T-helper 1 cell (primary cell): ENCODE measurements at regions not wholly inside any gene's neighbourhood (a gene's known extent, or its start where the extent isn't known, plus 50 kb on each side); places are given as distances from the start of the nearest gene placed in this dataset.

ENCODE experiments used
- DNase-seq, 5 donors: peaks; one replicate each; pipeline ENCODE4 v3.0.0-alpha.2; 2012 to 2020

DNA sequence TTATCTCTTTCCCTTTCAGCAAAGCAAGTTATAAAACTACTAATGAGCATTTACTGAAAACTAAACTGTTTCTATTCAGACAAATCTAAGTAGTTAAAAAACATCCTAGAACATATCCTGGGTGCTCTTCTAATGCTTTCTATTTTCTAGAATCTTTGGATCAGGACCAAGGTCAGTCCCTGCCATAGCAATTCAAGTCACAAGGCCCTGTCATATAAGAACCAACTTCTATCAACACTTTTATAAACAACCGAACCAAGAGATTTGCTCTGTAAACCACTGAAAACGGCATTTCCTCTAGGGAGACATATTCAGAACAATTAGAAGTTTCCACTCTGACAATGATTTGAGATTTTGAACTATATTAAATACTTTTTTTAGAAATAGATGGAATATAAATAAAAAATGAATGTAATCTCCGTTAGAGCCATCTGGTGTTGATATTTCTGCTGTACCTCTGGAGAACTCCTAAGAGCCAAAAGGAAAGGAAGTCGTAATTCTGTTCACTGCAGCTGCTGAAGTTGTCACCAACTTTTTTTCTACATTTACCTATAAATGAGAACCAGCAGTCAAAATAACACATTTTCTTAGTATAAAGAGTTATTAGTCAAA is 51.4 kb upstream of the LGSN start:
- no peak for DNase-seq

DNA sequence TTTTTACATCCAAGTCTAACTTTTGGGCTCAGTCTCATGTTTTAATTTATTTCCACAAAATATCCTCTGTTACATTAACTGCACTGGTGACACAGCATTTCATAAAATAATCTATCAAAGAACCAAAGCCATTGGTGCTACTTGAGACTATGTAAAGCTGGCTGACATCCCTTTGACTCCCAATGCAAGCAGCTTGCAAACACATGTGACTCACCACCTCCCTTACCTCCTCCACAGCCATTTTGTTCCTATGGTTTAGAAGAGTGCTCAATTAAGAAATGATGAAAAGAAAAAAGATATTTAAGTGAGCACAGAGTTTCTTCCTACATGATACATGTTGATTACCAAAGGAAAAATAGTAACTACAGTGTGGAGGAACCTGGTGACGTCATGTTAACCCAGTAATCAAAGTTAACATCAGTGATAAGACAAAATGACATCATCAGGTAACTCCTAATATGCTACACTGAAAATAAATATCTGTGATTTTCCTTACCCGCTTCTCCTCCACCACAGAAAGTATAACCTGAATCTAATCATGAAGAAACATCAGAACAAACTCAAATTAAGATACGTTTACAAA is 53.3 kb upstream of the LGSN start:
- DNase-seq, result no peak

DNA sequence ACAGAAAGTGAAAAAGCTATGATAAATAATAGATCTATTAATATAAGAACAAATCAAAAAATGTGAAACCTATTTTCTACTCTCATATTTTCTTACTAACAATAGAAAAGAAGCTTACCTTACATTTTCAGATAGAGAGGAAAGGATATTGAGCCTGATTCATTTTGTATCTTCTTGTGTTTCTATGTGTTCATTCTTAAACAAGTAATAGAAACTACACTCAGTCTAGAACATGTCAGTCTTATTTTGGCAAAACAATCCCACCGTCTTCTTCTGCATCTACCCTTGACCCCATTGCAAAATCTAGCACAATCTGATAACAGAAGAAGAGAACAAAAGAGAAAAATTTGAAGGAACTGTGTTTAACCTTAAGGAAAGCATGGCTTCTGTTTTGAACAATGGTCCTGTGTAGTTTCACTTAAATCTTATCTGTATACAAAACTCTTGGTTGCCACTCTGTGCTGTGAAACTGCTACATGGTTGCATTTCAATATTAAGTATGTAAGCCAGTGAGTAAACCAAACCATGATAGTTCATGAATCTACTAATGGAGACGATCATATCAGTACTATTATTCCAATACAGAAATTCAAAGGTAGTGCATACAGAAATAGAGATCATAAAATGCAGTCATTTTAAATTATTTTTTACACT is 69.5 kb upstream of the LGSN start:
- DNase-seq, result no peak

DNA sequence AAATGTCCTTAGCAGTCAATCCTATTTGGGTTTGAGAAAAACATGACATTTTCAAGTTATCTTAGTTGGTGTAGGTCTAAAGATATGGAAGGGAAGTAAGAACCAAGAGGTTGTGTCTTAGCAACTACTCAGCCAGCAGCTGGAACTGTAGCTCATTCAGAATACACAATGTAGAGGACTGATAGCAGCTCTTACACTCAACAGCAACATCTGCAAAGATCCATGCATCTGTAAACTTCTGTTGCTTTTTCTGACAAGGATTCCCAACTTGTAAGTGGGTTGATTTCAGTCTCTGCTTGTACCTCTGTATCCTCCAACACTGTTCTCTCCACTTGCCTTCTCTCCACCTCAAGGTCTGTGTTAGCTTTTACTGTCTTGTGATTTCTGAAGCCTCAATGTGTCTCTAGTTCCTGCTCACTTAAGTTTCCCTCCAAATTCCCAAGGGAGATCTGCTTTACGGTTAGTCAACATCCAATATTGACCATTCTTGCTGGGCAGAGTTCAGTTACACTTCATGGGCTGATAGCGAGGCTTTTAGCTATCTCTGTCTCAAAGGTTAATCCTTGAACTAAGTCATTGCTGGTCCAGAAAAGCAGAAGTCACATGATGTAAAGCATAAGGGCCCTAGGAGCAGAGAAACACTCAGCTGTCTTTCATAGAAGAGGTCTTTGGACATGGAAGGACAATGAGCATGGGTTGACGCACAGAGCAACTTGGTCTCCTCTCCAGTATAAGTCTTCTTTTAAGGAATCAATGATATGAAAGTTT is 71.6 kb upstream of the LGSN start:
- no peak for DNase-seq

DNA sequence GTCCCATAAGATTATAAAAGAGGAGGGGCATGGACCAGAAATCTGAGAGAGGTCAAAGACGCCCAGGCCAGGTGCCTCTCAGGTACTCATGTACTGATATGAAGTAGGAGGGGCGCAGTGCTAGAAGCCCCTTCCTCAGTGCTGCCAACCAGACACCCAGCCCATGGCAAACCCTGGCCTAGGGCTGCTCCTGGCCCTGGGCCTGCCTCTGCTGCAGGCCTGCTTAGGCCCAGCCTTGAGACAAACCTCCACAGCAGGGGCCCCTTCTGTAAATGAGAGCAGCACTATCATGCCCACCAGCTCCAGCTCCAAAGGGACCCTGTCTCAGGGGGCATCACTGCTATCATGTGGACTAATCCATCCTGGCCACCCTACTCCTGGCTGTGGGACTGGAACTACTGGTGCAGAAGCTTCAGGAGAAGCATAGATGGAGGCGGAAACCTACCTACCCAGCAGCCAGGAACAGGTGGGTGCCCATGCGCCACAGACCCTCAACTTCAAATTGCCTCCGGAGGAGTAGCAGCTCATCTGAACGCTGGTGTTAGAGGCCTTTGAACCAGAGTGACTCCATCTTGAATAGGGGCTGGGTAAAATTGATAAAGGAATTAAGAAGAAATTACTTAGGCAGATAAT is 72.4 kb upstream of the LGSN start:
- DNase-seq, result no peak

DNA sequence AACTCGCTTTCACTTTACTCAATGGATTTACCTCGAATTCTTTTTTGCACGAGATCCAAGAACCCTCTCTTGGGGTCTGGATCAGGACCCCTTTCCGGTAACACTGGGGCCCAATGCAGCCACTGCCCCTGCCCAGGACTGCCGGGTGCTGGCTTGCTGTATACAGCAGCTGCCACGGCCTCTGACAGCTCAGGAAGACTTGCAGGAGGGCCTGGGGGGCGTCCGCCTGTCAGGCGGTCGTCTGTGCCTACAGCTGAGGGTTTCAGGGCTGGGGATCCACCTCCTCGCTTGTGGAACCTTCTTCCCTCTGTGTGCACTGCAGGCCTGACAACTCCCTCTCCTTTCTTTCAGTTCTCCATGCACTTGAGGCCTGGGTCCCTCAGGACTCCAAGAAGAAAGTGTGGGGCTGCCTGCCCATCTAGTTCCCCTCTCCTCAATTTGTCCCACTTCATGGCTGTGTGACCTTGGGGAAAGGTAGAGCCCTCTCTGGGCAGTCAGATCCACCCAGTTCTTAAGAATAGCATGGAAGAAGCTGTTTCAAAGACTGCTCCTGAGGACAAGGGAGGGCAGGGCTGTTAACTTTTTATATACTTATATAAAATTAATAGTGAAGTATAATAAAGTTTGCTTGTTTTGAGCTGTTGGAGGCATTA is 75.0 kb upstream of the LGSN start:
- no peak for DNase-seq

DNA sequence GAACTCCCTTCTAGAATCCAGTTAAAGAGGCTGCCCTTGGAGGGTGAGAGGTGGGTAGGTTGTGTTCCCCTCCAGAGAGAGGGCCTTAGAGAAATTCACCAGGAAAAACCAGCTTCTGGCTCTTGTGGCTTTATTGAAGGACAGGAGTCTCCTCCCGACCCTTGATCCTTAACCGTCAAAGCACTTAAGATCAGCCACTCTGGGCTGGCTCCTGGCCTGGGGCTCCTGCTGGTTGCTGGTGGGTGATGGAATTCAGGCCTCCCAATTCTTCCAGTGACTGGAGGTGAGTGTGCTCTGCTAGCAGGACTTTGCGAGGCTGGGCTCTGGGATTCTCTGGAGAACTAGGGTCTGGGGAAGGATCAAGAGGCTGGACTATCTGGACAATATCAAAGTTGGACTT is 75.6 kb upstream of the LGSN start:
- no peak for DNase-seq

DNA sequence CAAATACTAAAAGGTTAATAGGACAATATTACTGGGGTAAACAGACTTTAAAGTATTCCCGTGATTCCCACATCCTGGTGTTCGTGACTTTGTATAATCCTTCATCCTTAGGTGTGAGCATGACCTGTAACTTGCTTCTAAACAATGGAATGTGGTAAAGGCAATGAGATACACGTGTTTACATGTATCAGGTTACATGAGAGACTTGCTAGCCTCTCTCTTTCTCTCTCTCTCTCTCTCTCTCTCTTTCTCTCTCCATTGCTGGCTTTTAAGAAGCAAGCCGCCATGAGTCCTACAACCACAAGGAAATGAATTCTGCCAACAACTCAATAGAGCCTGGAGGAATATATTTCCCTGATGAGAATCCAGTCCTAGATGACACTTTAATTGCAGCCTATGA is 83.9 kb upstream of the LGSN start:
- DNase-seq, result no peak

DNA sequence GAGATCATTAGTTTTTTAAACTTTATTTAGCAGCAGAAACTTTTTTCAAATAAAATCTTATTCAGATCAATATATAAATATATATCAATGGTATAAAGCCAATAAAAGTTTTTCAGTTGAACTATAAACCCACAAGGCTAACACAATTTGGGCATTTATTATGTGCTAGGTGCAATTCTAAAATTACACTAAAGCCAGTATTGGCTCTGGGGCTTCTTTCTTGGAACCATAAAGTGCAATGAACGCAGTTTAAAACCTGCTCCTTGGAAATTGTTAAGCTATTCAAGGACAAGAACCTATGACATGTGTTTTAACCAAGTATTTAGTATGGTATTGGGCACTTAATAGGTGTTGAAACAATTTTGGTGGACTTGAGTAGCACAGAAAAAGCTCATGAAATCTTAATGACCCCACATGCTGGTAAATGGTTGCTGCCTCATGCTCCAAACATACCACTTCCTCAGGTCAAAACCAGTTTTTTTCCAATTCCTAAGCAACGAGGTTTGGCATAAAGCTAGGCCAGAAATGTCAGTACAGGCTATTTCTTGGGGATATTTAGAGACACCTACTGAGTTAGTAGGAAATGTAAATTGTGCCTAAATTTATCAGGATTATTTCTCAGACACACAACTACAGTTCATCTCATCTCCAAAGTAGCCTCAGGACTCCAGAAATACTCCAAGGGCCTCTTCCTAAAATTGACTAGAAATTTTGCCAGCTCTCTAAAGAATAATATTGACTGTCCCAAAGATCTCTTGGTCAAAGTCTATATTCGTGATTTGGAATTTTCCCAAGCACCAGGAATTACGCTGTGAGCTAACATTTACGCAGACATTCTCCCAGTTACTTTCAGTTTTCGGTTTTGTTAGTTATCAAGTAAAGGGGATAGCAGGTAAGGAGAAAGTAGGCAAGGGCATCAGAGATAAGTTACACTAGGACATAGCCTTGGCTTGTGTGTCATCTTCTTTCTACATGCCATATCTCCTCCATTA is 90.9 kb upstream of the LGSN start:
- DNase-seq, result no peak

DNA sequence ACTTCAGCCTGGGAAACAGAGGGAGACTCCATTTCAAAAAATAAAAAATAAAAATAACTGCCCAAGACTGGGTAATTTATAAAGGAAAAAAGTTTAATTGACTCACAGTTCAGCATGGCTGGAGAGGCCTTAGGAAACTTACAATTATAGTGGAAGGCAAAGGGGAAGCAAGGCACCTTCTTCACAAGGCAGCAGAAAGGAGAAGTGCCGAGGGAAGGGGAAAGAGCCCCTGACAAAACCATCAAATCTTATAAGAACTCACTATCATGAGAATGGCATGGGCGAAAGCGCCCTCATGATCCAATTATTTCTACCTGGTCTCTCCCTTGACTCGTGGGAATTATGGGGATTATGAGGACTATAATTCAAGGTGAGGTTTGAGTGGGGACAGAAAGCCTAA is 95.5 kb upstream of the LGSN start:
- no peak for DNase-seq

DNA sequence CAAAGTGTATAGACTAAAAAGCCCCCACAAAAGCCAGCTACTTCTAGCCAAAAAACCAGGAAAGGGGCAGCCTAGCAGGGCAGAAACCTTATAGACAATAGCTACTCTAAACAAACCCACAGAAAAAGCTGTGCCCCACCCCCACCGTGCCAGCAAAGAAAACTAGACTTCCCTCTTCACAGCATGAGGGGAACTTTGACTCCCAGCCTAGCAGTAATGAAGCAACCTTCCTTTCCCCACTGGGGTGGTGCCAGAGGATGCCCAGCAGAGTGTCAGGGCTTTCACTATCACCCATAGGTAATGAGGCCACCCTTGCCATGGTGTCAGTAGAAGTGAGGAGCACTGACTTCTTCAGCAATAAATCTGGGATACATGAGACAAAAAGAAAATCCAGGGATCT is 99.0 kb upstream of the LGSN start:
- no peak for DNase-seq

DNA sequence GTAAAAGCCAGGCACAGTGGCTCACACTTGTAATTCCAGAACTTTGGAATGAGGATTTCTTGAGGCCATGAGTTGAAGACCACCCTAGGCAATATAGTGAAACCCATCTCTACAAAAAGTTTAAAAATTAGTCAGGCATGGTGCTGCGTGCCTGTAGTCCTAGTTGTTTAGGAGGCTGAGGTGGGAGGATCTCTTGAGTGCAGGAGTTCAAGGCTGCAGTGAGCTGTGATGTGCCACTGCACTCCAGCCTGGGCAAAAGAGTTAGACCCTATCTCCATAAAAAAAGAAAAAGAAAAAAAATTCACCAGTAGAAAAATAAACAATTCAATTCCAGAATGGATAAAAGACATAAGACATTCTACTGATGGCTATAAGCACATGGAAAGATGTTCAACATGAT is 104.9 kb upstream of the LGSN start:
- DNase-seq, result no peak

DNA sequence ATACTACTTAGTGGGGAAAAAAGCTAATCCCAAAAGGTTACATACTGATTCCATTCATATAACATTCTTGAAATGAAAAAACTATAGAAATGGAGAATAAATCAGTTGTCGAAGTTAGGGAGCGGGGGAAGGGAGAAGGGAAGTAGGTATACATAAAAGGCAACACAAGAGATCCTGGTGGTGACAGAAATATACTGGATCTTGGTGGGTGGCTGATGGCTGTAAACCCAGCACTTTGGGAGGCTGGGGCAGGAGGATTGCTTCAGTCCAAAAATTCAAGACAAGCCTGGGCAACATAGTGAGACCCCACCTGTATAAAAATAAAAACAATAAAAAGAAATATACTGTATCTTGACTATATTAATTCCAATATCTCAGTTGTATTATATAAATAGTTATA is 105.7 kb upstream of the LGSN start:
- DNase-seq, result no peak

DNA sequence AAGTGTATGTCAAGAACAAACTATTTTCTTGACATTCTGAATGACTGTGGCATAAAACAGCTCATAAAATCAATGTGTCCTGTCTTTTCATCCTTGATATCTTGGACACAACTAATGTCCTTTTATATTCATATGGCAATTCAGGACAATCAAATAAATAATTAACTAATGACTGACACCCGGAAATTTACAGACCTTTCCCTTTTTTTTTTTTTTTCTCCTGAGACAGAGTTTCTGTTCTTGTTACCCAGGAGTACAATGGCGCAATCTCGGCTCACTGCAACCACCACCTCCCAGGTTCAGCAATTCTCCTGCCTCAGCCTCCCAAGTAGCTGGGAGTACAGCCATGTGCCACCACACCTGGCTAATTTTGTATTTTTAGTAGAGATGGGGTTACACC is 107.1 kb upstream of the LGSN start:
- no peak for DNase-seq

DNA sequence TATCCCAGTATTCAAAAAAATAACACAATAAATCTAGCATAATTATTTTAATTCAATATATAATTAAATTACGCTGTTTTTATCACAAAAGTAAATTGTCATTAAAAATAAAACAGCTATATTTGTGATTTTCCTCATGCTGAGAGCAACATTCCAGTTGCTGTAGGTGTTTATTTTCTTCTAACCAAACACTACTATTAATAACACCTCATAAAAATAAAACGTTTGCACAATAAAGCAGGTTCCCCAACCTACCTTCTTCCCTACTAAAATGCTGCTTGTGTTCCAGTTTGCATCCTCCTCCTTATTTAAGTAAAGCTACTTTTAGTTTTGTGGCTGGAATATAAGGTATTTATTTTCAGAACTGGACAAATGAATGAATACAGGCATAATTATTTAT is 108.2 kb upstream of the LGSN start:
- no peak for DNase-seq

DNA sequence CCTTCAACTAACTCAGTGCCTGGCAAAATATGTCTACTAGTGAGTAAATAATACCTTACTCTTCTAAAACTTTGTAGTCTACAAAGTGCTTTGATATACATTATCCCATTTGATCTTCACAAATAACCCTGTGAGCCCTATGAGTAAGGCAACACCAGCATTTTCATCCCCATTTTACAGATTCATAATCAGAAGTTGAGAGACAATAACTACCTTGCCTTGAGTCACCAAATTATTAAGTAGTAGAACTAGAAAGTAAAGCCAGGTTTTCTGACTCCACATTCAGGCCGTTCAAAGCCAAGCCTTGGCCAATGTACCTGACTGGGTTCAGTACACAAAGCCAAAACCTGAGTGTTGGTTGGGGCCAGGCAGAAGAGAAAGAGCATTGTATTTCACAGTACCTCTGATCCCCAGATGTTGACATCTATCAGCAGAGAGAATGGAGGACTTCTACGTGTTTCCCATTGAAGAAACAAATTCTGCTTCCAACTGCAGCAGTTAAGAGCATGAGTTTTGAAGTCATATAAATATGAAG is 111.3 kb upstream of the LGSN start:
- no peak for DNase-seq

DNA sequence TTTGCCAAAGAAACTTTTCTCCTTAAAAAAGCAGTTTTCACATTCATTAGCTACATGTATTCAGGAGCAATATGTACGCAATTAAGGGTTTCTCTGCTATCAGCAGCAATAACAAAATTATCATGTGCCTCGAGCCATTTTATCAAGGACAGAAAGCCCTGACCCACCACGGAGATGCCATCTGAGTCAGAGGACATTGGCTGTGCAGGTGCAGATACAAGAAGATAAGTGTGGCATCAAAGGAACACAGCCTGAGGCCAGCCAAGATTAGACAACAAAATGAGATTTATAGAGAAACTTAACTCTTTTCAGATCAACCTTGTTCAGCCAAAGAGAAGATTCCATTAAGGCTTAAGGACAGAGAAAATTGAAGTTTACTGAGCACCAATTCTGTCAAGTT is 115.2 kb upstream of the LGSN start:
- no peak for DNase-seq

DNA sequence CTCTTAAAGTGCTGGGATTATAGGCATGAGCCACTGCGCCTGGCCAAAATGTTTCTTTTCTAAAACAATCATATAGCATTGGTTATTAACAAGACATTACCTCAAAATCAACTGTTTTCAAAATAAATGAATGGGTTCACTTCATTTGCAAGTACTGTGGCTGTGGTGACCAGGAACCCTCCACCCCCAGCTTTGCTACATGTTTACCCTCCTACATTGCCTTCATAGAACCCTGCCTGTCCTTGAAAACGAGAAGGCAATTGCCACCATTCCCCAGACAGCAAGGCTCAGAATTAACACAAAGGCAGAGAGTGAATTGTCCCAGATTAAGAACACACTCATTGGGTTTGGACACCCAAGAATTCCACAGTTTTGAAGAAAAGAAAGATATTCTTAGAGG is 116.6 kb upstream of the LGSN start:
- no peak for DNase-seq

DNA sequence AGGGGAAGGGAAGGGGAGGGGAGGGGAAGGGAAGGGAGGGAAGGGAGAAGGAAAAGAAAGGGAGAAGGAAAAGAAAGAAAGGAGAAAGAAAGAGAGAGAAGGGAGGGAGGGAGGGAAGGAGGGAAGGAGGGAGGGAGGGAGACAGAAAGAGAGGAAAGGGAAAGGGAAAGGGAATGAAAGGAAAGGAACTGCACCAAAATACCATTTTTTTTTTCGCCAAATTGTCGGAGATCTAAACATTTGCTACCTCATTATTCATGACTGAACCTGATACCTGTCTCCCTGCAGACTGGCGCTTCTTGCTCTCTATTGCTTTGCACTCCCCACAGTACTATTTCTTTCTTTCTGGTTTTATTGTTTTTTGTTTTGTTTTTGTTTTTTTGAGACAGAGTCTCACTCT is 117.3 kb upstream of the LGSN start:
- DNase-seq, result no peak

DNA sequence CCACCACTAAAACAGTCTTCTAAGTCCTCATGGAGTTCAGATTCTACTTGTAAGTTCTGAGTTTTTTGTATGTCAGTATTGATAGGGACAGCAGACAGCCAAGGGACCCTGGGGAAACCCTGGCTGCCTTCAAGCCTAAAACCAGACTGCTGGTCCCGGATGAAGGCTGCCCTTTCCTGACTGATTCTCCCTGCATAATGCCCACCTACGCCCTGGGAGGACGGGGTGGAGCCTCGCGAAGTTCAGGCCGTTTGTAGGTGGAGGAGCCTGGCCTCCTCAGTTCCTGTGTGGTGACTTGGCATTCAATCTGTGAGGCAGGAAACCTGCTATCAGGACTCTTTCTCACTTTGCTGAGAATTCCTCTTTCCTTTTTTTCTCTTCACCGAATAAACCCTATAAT is 120.3 kb upstream of the LGSN start:
- no peak for DNase-seq

DNA sequence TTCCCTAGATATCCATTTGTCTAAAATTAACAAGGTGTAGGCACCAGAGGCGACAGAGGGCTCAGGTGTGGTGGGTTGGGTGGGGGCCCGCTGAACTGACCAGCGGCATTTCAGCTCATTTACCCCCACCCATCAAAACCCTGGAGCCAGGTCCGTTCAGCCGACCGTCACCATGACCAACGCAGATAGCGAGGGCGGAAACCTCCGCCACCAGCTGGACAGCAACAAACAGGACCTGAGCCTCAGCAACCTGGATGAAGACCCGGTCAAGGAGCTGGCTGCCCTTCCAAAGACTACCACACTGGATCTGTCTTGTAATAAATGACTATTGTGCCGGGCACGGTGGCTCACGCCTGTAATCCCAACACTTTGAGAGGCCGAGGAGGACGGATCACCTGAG is 120.8 kb upstream of the LGSN start:
- no peak for DNase-seq
